ENCODE measurements at regions not wholly inside any gene's neighbourhood (a gene's known extent, or its start where the extent isn't known, plus 50 kb on each side); places are given as distances from the start of the nearest gene placed in this dataset.

GRCh38 chr13:107069108-107069776 is 501.3 kb upstream of the ARGLU1 start:
- Histone ChIP-seq H3K4me3 (ENCODE audit: low read length in 2 of 2) (no peak overlapping the region), H3K27me3 (ENCODE audit: control insufficient read depth in 1 of 2, insufficient read depth in 2 of 2, low read length in 2 of 2) (peaks cover 0 to 2% of the 10 kb centered on the region in 2 donors), H3K9ac (ENCODE audit: low read length in 2 of 2) (no peak overlapping the region), H3K36me3 (ENCODE audit: control insufficient read depth in 2 of 2, insufficient read depth in 2 of 2, low read length in 2 of 2) (no peaks in the 10 kb centered on the region), H3K9me3 (ENCODE audit: control insufficient read depth in 2 of 2, low read length in 2 of 2) (no peaks in the 10 kb centered on the region), H3K27ac (ENCODE audit: low read length) (no peak overlapping the region), H3K4me1 (ENCODE audit: control insufficient read depth, insufficient read depth, low read length) (no peaks in the 10 kb centered on the region)

- H3K36me3 ChIP-seq (ENCODE audit: control insufficient read depth in 2 of 2, insufficient read depth in 2 of 2, low read length in 2 of 2): no peaks in the 10 kb centered on the region
- H3K9ac ChIP-seq (ENCODE audit: low read length in 2 of 2): no peak overlapping the region
- no peak overlapping the region for H3K27ac ChIP-seq (ENCODE audit: low read length)
- peaks cover 0 to 2% of the 10 kb centered on the region in 2 donors for H3K27me3 ChIP-seq (ENCODE audit: control insufficient read depth in 1 of 2, insufficient read depth in 2 of 2, low read length in 2 of 2)
- H3K4me1 ChIP-seq (ENCODE audit: control insufficient read depth, insufficient read depth, low read length): no peaks in the 10 kb centered on the region
- H3K9me3 ChIP-seq (ENCODE audit: control insufficient read depth in 2 of 2, low read length in 2 of 2): no peaks in the 10 kb centered on the region
- no peak overlapping the region for H3K4me3 ChIP-seq (ENCODE audit: low read length in 2 of 2)
Observed at GRCh38 chr13:107067381-107067780, 499.4 kb upstream of the ARGLU1 start.

- H3K27ac ChIP-seq (ENCODE audit: low read length): no peak overlapping the region
Observed at GRCh38 chr13:107066355-107066754, 498.4 kb upstream of the ARGLU1 start.

GRCh38 chr13:107065036-107065435 is 497.1 kb upstream of the ARGLU1 start:
- Histone ChIP-seq H3K9ac (ENCODE audit: low read length in 2 of 2) (no peak overlapping the region), H3K4me1 (ENCODE audit: control insufficient read depth, insufficient read depth, low read length) (no peaks in the 10 kb centered on the region), H3K27ac (ENCODE audit: low read length) (no peak overlapping the region)

More at GRCh38 chr13:107066355-107066754, 498.4 kb upstream of the ARGLU1 start:
- H3K36me3 ChIP-seq (ENCODE audit: control insufficient read depth in 2 of 2, insufficient read depth in 2 of 2, low read length in 2 of 2): no peaks in the 10 kb centered on the region
- peaks cover 0 to 2% of the 10 kb centered on the region in 2 donors for H3K27me3 ChIP-seq (ENCODE audit: control insufficient read depth in 1 of 2, insufficient read depth in 2 of 2, low read length in 2 of 2)
- H3K4me3 ChIP-seq (ENCODE audit: low read length in 2 of 2): no peak overlapping the region
- H3K4me1 ChIP-seq (ENCODE audit: control insufficient read depth, insufficient read depth, low read length): no peaks in the 10 kb centered on the region
- no peak overlapping the region for H3K9ac ChIP-seq (ENCODE audit: low read length in 2 of 2)
- no peaks in the 10 kb centered on the region for H3K9me3 ChIP-seq (ENCODE audit: control insufficient read depth in 2 of 2, low read length in 2 of 2)

GRCh38 chr13:107057028-107057631 is 489.2 kb upstream of the ARGLU1 start:
- no peak overlapping the region for H3K4me3 ChIP-seq (ENCODE audit: low read length in 2 of 2)
- H3K9me3 ChIP-seq (ENCODE audit: control insufficient read depth in 2 of 2, low read length in 2 of 2): no peaks in the 10 kb centered on the region
- no peak overlapping the region for H3K27ac ChIP-seq (ENCODE audit: low read length)
- no peaks in the 10 kb centered on the region for H3K36me3 ChIP-seq (ENCODE audit: control insufficient read depth in 2 of 2, insufficient read depth in 2 of 2, low read length in 2 of 2)
- no peaks in the 10 kb centered on the region for H3K27me3 ChIP-seq (ENCODE audit: control insufficient read depth in 1 of 2, insufficient read depth in 2 of 2, low read length in 2 of 2)
- H3K9ac ChIP-seq (ENCODE audit: low read length in 2 of 2): no peak overlapping the region
- H3K4me1 ChIP-seq (ENCODE audit: control insufficient read depth, insufficient read depth, low read length): no peaks in the 10 kb centered on the region

More at GRCh38 chr13:107065036-107065435, 497.1 kb upstream of the ARGLU1 start:
- Histone ChIP-seq H3K4me3 (ENCODE audit: low read length in 2 of 2) (no peak overlapping the region), H3K27me3 (ENCODE audit: control insufficient read depth in 1 of 2, insufficient read depth in 2 of 2, low read length in 2 of 2) (peaks cover 0 to 2% of the 10 kb centered on the region in 2 donors), H3K9me3 (ENCODE audit: control insufficient read depth in 2 of 2, low read length in 2 of 2) (no peaks in the 10 kb centered on the region), H3K36me3 (ENCODE audit: control insufficient read depth in 2 of 2, insufficient read depth in 2 of 2, low read length in 2 of 2) (no peaks in the 10 kb centered on the region)

- no peak overlapping the region for H3K9ac ChIP-seq (ENCODE audit: low read length in 2 of 2)
- no peaks in the 10 kb centered on the region for H3K4me1 ChIP-seq (ENCODE audit: control insufficient read depth, insufficient read depth, low read length)
- no peak overlapping the region for H3K27ac ChIP-seq (ENCODE audit: low read length)
- H3K4me3 ChIP-seq (ENCODE audit: low read length in 2 of 2): no peak overlapping the region
- H3K27me3 ChIP-seq (ENCODE audit: control insufficient read depth in 1 of 2, insufficient read depth in 2 of 2, low read length in 2 of 2): no peaks in the 10 kb centered on the region
- peaks cover 2 to 4% of the 10 kb centered on the region in 2 donors for H3K9me3 ChIP-seq (ENCODE audit: control insufficient read depth in 2 of 2, low read length in 2 of 2)
- H3K36me3 ChIP-seq (ENCODE audit: control insufficient read depth in 2 of 2, insufficient read depth in 2 of 2, low read length in 2 of 2): no peaks in the 10 kb centered on the region
Observed at GRCh38 chr13:107043021-107043956, 475.4 kb upstream of the ARGLU1 start.

GRCh38 chr13:107035778-107036177 is 467.8 kb upstream of the ARGLU1 start:
- no peak overlapping the region for H3K9ac ChIP-seq (ENCODE audit: low read length in 2 of 2)
- no peaks in the 10 kb centered on the region for H3K36me3 ChIP-seq (ENCODE audit: control insufficient read depth in 2 of 2, insufficient read depth in 2 of 2, low read length in 2 of 2)
- no peaks in the 10 kb centered on the region for H3K9me3 ChIP-seq (ENCODE audit: control insufficient read depth in 2 of 2, low read length in 2 of 2)
- no peak overlapping the region for H3K4me3 ChIP-seq (ENCODE audit: low read length in 2 of 2)
- H3K27ac ChIP-seq (ENCODE audit: low read length): no peak overlapping the region
- no peaks in the 10 kb centered on the region for H3K27me3 ChIP-seq (ENCODE audit: control insufficient read depth in 1 of 2, insufficient read depth in 2 of 2, low read length in 2 of 2)
- no peaks in the 10 kb centered on the region for H3K4me1 ChIP-seq (ENCODE audit: control insufficient read depth, insufficient read depth, low read length)

GRCh38 chr13:107035186-107035585 is 467.2 kb upstream of the ARGLU1 start:
- Histone ChIP-seq H3K4me1 (ENCODE audit: control insufficient read depth, insufficient read depth, low read length) (no peaks in the 10 kb centered on the region), H3K9ac (ENCODE audit: low read length in 2 of 2) (no peak overlapping the region), H3K9me3 (ENCODE audit: control insufficient read depth in 2 of 2, low read length in 2 of 2) (no peaks in the 10 kb centered on the region), H3K27ac (ENCODE audit: low read length) (no peak overlapping the region), H3K27me3 (ENCODE audit: control insufficient read depth in 1 of 2, insufficient read depth in 2 of 2, low read length in 2 of 2) (no peaks in the 10 kb centered on the region), H3K36me3 (ENCODE audit: control insufficient read depth in 2 of 2, insufficient read depth in 2 of 2, low read length in 2 of 2) (no peaks in the 10 kb centered on the region), H3K4me3 (ENCODE audit: low read length in 2 of 2) (no peak overlapping the region)

GRCh38 chr13:107034236-107034872 is 466.4 kb upstream of the ARGLU1 start:
- Histone ChIP-seq H3K36me3 (ENCODE audit: control insufficient read depth in 2 of 2, insufficient read depth in 2 of 2, low read length in 2 of 2) (no peaks in the 10 kb centered on the region), H3K27me3 (ENCODE audit: control insufficient read depth in 1 of 2, insufficient read depth in 2 of 2, low read length in 2 of 2) (no peaks in the 10 kb centered on the region), H3K27ac (ENCODE audit: low read length) (no peak overlapping the region), H3K4me1 (ENCODE audit: control insufficient read depth, insufficient read depth, low read length) (no peaks in the 10 kb centered on the region), H3K4me3 (ENCODE audit: low read length in 2 of 2) (no peak overlapping the region), H3K9ac (ENCODE audit: low read length in 2 of 2) (no peak overlapping the region), H3K9me3 (ENCODE audit: control insufficient read depth in 2 of 2, low read length in 2 of 2) (no peaks in the 10 kb centered on the region)

- Histone ChIP-seq H3K36me3 (ENCODE audit: control insufficient read depth in 2 of 2, insufficient read depth in 2 of 2, low read length in 2 of 2) (no peaks in the 10 kb centered on the region), H3K9ac (ENCODE audit: low read length in 2 of 2) (no peak overlapping the region), H3K4me1 (ENCODE audit: control insufficient read depth, insufficient read depth, low read length) (no peaks in the 10 kb centered on the region), H3K27ac (ENCODE audit: low read length) (no peak overlapping the region), H3K9me3 (ENCODE audit: control insufficient read depth in 2 of 2, low read length in 2 of 2) (no peaks in the 10 kb centered on the region), H3K4me3 (ENCODE audit: low read length in 2 of 2) (no peak overlapping the region), H3K27me3 (ENCODE audit: control insufficient read depth in 1 of 2, insufficient read depth in 2 of 2, low read length in 2 of 2) (no peaks in the 10 kb centered on the region)
Observed at GRCh38 chr13:107031716-107032115, 463.8 kb upstream of the ARGLU1 start.
